ENCODE measurements at regions not wholly inside any gene's neighbourhood (a gene's known extent, or its start where the extent isn't known, plus 50 kb on each side); places are given as distances from the start of the nearest gene placed in this dataset.

DNA sequence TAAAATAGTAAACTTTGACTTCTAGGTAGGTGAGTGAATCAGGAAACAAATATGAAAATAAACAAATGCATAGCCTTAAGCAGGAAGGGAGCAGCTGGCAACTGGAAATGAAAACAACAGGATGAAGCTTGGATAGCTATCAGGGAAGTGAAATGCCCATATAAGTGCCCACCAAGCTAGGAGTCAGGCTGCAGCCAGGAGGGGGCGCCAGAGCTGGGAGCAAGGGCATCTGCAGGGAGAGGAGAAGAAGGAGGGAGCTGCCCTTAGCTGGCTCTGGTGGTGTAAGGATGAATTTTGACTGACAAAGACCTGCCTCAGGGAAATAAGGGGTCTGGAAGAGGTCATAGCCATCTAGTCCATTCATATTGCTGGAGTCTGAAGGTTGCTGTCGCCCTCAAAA is 298.3 kb downstream of the TDRD15 start:
- H3K79me2 ChIP-seq (ENCODE audit: insufficient read depth, low read length) = no peaks in the 10 kb centered on the region
- no peaks in the 10 kb centered on the region for H3K27me3 ChIP-seq (ENCODE audit: low read length)
- H3F3A ChIP-seq (ENCODE audit: insufficient read depth) = no peaks in the 10 kb centered on the region
- H3K4me2 ChIP-seq (ENCODE audit: low read depth, low read length, poor library complexity, severe bottlenecking) = no peak overlapping the region
- no peaks in the 10 kb centered on the region for H3K9me2 ChIP-seq (replicated peaks; ENCODE audit: insufficient read depth, low read length)
- H4K20me1 ChIP-seq (ENCODE audit: low read depth, low read length) = no peaks in the 10 kb centered on the region
- H3K27ac ChIP-seq (ENCODE audit: low read depth, low read length) = no peak overlapping the region
- no peaks in the 10 kb centered on the region for H3K36me3 ChIP-seq (ENCODE audit: low read length)
- H3K9me3 ChIP-seq (ENCODE audit: insufficient read depth, low read length) = no peaks in the 10 kb centered on the region
- no peak for TF ChIP-seq EZH2phosphoT487 (conservative IDR thresholded peaks at IDR 0.05; ENCODE audit: low read length)
- TF ChIP-seq CTCF (IDR thresholded peaks at IDR 0.05; ENCODE audit: insufficient read depth, low read length, poor library complexity, severe bottlenecking) = peak; percentile 51
- H3K4me3 ChIP-seq (ENCODE audit: insufficient read depth, low read length, poor library complexity, severe bottlenecking) = no peak overlapping the region
- no peak overlapping the region for H3K9ac ChIP-seq (ENCODE audit: low read length)
- no peak overlapping the region for H2AFZ ChIP-seq (ENCODE audit: low read depth, low read length, severe bottlenecking)

GRCh38 chr2:21422724-21423522 is 299.2 kb downstream of the TDRD15 start:
- Histone ChIP-seq H3K4me2 (ENCODE audit: low read depth, low read length, poor library complexity, severe bottlenecking) (no peak overlapping the region), H3K9me3 (ENCODE audit: insufficient read depth, low read length) (no peaks in the 10 kb centered on the region), H3K9me2 (replicated peaks; ENCODE audit: insufficient read depth, low read length) (no peaks in the 10 kb centered on the region), H3K27me3 (ENCODE audit: low read length) (no peaks in the 10 kb centered on the region), H3K79me2 (ENCODE audit: insufficient read depth, low read length) (no peaks in the 10 kb centered on the region), H2AFZ (ENCODE audit: low read depth, low read length, severe bottlenecking) (no peak overlapping the region), H3K9ac (ENCODE audit: low read length) (no peak overlapping the region), H3K27ac (ENCODE audit: low read depth, low read length) (no peak overlapping the region), H3K36me3 (ENCODE audit: low read length) (no peaks in the 10 kb centered on the region), H3K4me3 (ENCODE audit: insufficient read depth, low read length, poor library complexity, severe bottlenecking) (no peak overlapping the region), H4K20me1 (ENCODE audit: low read depth, low read length) (no peaks in the 10 kb centered on the region), H3F3A (ENCODE audit: insufficient read depth) (no peaks in the 10 kb centered on the region)
- no peak for TF ChIP-seq CTCF (IDR thresholded peaks at IDR 0.05; ENCODE audit: insufficient read depth, low read length, poor library complexity, severe bottlenecking)

DNA sequence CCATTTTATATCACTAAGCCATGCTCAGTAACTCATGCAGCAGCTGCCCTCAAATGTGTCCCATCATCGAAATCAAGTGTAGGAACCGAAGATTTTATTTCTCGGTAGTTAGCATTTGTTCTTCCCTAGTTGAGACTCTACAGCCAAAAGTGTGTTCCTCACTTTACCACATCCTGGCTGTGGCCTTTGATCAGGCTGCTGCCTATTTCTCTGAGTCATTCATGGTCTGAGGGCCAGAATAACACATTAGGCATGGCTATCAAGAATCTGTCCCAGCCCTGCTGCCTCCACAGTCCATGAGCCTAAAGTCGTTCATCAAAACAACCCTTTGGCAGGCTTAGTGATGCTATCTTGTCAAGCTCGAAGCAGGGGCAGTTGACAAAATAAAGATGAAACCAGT is 300.1 kb downstream of the TDRD15 start:
- Histone ChIP-seq H3K9ac (ENCODE audit: low read length) (no peak overlapping the region), H3K9me2 (replicated peaks; ENCODE audit: insufficient read depth, low read length) (no peaks in the 10 kb centered on the region), H3K36me3 (ENCODE audit: low read length) (no peaks in the 10 kb centered on the region), H3K27me3 (ENCODE audit: low read length) (no peaks in the 10 kb centered on the region), H4K20me1 (ENCODE audit: low read depth, low read length) (no peaks in the 10 kb centered on the region), H3K4me3 (ENCODE audit: insufficient read depth, low read length, poor library complexity, severe bottlenecking) (no peak overlapping the region), H3K4me2 (ENCODE audit: low read depth, low read length, poor library complexity, severe bottlenecking) (no peak overlapping the region), H3F3A (ENCODE audit: insufficient read depth) (no peaks in the 10 kb centered on the region), H3K9me3 (ENCODE audit: insufficient read depth, low read length) (no peaks in the 10 kb centered on the region), H3K79me2 (ENCODE audit: insufficient read depth, low read length) (no peaks in the 10 kb centered on the region), H2AFZ (ENCODE audit: low read depth, low read length, severe bottlenecking) (no peak overlapping the region), H3K27ac (ENCODE audit: low read depth, low read length) (no peak overlapping the region)
- TF ChIP-seq EZH2phosphoT487 (conservative IDR thresholded peaks at IDR 0.05; ENCODE audit: low read length) (no peak), CTCF (IDR thresholded peaks at IDR 0.05; ENCODE audit: insufficient read depth, low read length, poor library complexity, severe bottlenecking) (no peak)
